Keratinocyte (primary cell): ENCODE measurements at regions not wholly inside any gene's neighbourhood (a gene's known extent, or its start where the extent isn't known, plus 50 kb on each side); places are given as distances from the start of the nearest gene placed in this dataset.

Source experiments
- DNase-seq: peaks from one replicate; pipeline ENCODE4 v3.0.0-alpha.2; 2011; ENCODE audit warnings: low read depth, missing footprints, low spot score
- FAIRE-seq: peaks from 2 replicates; lab custom pipeline; 2011; peaks lifted over from hg19 to GRCh38; lab: Jason Lieb, UNC
- H2AFZ ChIP-seq: 2 replicates; pipeline ENCODE4 v1.6.0; 2012; ENCODE audit warnings: low read length, control low read depth, inconsistent platforms; ENCODE audit not compliant: control insufficient read depth
- H3K27ac ChIP-seq: 2 replicates; pipeline ENCODE4 v1.5.1; 2011; ENCODE audit warnings: low read length; ENCODE audit not compliant: control insufficient read depth, insufficient read depth
- H3K27me3 ChIP-seq: 3 replicates; pipeline ENCODE4 v1.6.0; 2011; ENCODE audit warnings: low read length; ENCODE audit not compliant: control insufficient read depth, insufficient read depth; ENCODE audit errors: extremely low read depth
- H3K36me3 ChIP-seq, 2 experiments: 2 replicates in 1 of 2; 3 replicates in 1 of 2; pipeline ENCODE4 v1.5.1; 2011; ENCODE audit warnings: low read length in 2 of 2, mild to moderate bottlenecking in 1 of 2; ENCODE audit not compliant: control insufficient read depth in 2 of 2, insufficient read depth in 2 of 2; ENCODE audit errors: extremely low read depth in 1 of 2
- H3K4me1 ChIP-seq: 3 replicates; pipeline ENCODE4 v1.5.1; 2011; ENCODE audit warnings: low read length; ENCODE audit not compliant: control insufficient read depth, insufficient read depth; ENCODE audit errors: extremely low read depth
- H3K4me2 ChIP-seq: 3 replicates; pipeline ENCODE4 v1.6.0; 2011; ENCODE audit warnings: low read depth, low read length; ENCODE audit not compliant: control insufficient read depth, insufficient read depth; ENCODE audit errors: extremely low read depth
- H3K4me3 ChIP-seq, 3 experiments: fragments of 200-600 bp in 1 of 3; sonication (generic) in 1 of 3; 2 replicates in 2 of 3; 3 replicates in 1 of 3; pipeline ENCODE4 v1.5.1; 2011 to 2016; ENCODE audit warnings: low read length in 3 of 3, mild to moderate bottlenecking in 3 of 3, control low read depth in 2 of 3, inconsistent platforms in 1 of 3, low read depth in 1 of 3, mixed read lengths in 1 of 3, mixed run types in 1 of 3, moderate library complexity in 1 of 3; ENCODE audit not compliant: control insufficient read depth in 2 of 3, insufficient read depth in 2 of 3; ENCODE audit errors: extremely low read depth in 1 of 3
- H3K79me2 ChIP-seq: 2 replicates; pipeline ENCODE4 v1.6.0; 2012; ENCODE audit warnings: low read length; ENCODE audit not compliant: control insufficient read depth, insufficient read depth
- H3K9ac ChIP-seq: 3 replicates; pipeline ENCODE4 v1.6.0; 2011; ENCODE audit warnings: low read length; ENCODE audit not compliant: control insufficient read depth, insufficient read depth; ENCODE audit errors: extremely low read depth
- H3K9me1 ChIP-seq: 3 replicates; pipeline ENCODE4 v1.6.0; 2011; ENCODE audit warnings: low read length; ENCODE audit not compliant: control insufficient read depth, insufficient read depth; ENCODE audit errors: extremely low read depth
- H3K9me3 ChIP-seq: 2 replicates; pipeline ENCODE4 v1.5.1; 2012; ENCODE audit warnings: low read depth, low read length; ENCODE audit not compliant: control insufficient read depth
- H4K20me1 ChIP-seq: 3 replicates; pipeline ENCODE4 v1.6.0; 2011; ENCODE audit warnings: low read length; ENCODE audit not compliant: control insufficient read depth, insufficient read depth; ENCODE audit errors: extremely low read depth
- EZH2 ChIP-seq: IDR thresholded peaks from one replicate; pipeline ENCODE4 v1.6.1; 2012; ENCODE audit warnings: inconsistent platforms, mild to moderate bottlenecking, low read length, moderate library complexity
- dilution Hi-C: fragments of 300-500 bp; cut with MboI; formaldehyde crosslinking; loops from one replicate; pipeline ENCODE4 v1.7.0; 2020; ENCODE audit warnings: low sequenced_read_pairs; ENCODE audit not compliant: extremely low pct_ligation_motif_present
- TF ChIP-seq, protein P1 (sequence below), 3 experiments: IDR thresholded peaks in 1 of 3; conservative IDR thresholded peaks in 1 of 3; optimal IDR thresholded peaks in 1 of 3; 2 replicates in 2 of 3; 3 replicates in 1 of 3; pipeline versions ENCODE3 to v1.5.1; 2011; ENCODE audit warnings: low read length in 3 of 3, mild to moderate bottlenecking in 3 of 3, moderate library complexity in 2 of 3, control low read depth in 1 of 3, inconsistent platforms in 1 of 3; ENCODE audit not compliant: insufficient read depth in 2 of 3; ENCODE audit errors: extremely low read depth in 1 of 3

DNA sequence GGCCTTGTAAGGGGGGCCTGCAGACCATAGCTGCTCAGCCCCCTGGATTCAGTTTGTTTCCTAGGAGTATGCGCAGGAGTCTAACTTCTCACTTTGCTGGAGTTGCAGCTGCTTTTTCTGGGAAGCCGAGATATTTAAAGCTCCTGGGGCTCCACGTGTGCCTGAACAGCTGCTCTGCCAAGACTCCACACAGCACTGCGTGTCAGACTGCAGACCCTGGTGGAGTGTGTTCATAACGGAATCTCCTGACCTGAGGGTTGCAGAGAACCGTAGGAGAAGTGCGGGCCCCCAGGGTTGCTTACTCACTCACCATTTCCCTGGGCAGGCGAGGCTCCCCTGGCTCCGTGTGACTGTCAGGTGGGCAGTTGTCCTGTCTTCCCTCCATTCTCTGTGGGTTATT is 474.3 kb upstream of the TMPRSS15 start:
- Histone ChIP-seq H4K20me1 (no peaks in the 10 kb centered on the region), H3K27ac (no peak overlapping the region), H3K9me3 (peaks cover 2% of the 10 kb centered on the region), H3K9ac (no peak overlapping the region), H2AFZ (no peak overlapping the region), H3K27me3 (no peaks in the 10 kb centered on the region), H3K4me3 (no peak overlapping the region), H3K4me1 (no peaks in the 10 kb centered on the region), H3K36me3 (no peaks in the 10 kb centered on the region), H3K9me1 (no peaks in the 10 kb centered on the region), H3K4me2 (no peak overlapping the region), H3K79me2 (no peaks in the 10 kb centered on the region)
- TF ChIP-seq, protein P1, sequence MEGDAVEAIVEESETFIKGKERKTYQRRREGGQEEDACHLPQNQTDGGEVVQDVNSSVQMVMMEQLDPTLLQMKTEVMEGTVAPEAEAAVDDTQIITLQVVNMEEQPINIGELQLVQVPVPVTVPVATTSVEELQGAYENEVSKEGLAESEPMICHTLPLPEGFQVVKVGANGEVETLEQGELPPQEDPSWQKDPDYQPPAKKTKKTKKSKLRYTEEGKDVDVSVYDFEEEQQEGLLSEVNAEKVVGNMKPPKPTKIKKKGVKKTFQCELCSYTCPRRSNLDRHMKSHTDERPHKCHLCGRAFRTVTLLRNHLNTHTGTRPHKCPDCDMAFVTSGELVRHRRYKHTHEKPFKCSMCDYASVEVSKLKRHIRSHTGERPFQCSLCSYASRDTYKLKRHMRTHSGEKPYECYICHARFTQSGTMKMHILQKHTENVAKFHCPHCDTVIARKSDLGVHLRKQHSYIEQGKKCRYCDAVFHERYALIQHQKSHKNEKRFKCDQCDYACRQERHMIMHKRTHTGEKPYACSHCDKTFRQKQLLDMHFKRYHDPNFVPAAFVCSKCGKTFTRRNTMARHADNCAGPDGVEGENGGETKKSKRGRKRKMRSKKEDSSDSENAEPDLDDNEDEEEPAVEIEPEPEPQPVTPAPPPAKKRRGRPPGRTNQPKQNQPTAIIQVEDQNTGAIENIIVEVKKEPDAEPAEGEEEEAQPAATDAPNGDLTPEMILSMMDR (optimal IDR thresholded peaks at IDR 0.05 in 1 of 3, IDR thresholded peaks at IDR 0.05 in 1 of 3, conservative IDR thresholded peaks at IDR 0.05 in 1 of 3; ENCODE audit: extremely low read depth in 1 of 3, insufficient read depth in 2 of 3, low read length in 3 of 3), result no peak
- no peak for TF ChIP-seq EZH2
- dilution Hi-C loops, result no loop called here
- FAIRE-seq (no peak), DNase-seq (no peak)

DNA sequence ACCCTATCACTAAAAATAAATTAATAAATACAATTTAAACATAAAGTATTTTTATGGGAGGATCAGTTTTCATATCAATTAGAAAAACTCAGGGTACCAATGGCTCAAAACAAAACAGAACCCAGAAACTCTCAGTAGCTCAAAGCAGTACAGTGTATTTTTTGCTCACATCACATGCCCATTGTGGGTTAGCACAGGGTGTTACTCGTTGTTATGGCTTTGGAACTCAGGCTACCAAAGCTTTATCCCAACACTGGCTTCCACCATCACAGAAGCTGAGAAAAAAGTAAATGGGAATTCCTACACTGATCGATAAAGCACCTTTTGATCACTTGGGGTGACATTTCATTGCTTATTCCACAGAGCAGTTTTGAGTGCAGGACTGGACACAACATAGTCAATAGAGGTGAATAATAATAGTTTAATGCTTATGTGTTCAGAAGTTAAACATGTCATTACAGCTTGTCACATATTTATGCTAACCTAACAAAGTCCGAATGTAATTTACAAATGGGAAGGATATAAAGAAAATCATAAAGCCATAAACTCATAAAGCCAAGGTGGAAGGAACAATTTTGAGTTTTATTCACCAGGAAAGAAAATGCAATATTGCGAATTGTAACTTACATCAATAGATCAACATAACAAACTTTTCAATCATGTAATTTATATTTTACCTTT is 484.5 kb upstream of the TMPRSS15 start:
- FAIRE-seq, result no peak
- H3K27ac ChIP-seq, result no peak overlapping the region

DNA sequence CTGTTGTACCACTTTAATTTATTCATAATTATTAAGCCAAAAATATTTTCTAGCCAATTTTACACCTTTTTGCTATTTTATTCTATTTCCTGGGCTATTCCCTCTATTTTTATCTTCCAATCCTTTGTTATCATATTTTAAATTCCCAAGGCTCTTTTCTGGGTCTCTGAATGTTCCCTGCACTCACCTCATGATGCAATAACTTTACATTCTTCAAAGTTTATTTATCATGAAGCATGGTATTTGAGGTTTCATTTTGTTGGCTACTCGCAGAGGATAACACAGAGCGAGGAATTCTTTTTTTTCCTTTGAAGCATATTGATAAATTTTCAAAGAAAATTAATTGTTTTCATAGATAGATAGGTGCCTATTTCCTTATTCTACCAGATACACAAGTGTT is 489.8 kb upstream of the TMPRSS15 start:
- Histone ChIP-seq H3K4me2 (no peak overlapping the region), H3K27me3 (no peaks in the 10 kb centered on the region), H3K27ac (no peak overlapping the region), H4K20me1 (no peaks in the 10 kb centered on the region), H2AFZ (no peak overlapping the region), H3K79me2 (no peaks in the 10 kb centered on the region), H3K9me1 (no peaks in the 10 kb centered on the region), H3K36me3 (no peaks in the 10 kb centered on the region), H3K9ac (no peak overlapping the region), H3K4me3 (no peak overlapping the region), H3K4me1 (no peaks in the 10 kb centered on the region), H3K9me3 (no peaks in the 10 kb centered on the region)
- FAIRE-seq (no peak), DNase-seq (no peak)
- dilution Hi-C loops, result no loop called here
- TF ChIP-seq EZH2, result no peak
- TF ChIP-seq, protein P1 (optimal IDR thresholded peaks at IDR 0.05 in 1 of 3, IDR thresholded peaks at IDR 0.05 in 1 of 3, conservative IDR thresholded peaks at IDR 0.05 in 1 of 3; ENCODE audit: extremely low read depth in 1 of 3, insufficient read depth in 2 of 3, low read length in 3 of 3), result no peak

More for the DNA sequence above, 484.5 kb upstream of the TMPRSS15 start:
- Histone ChIP-seq H4K20me1 (no peaks in the 10 kb centered on the region), H2AFZ (no peak overlapping the region), H3K9ac (no peak overlapping the region), H3K4me1 (no peaks in the 10 kb centered on the region), H3K79me2 (no peaks in the 10 kb centered on the region), H3K36me3 (no peaks in the 10 kb centered on the region), H3K9me1 (no peaks in the 10 kb centered on the region), H3K4me2 (no peak overlapping the region), H3K4me3 (no peak overlapping the region), H3K9me3 (no peaks in the 10 kb centered on the region), H3K27me3 (no peaks in the 10 kb centered on the region)
- DNase-seq, result no peak
- dilution Hi-C loops, result no loop called here
- no peak for TF ChIP-seq EZH2
